NCI-H2227 (cell line): ENCODE measurements at regions not wholly inside any gene's neighbourhood (a gene's known extent, or its start where the extent isn't known, plus 50 kb on each side); places are given as distances from the start of the nearest gene placed in this dataset.

Source experiments
- DNase-seq: peaks from one replicate; lab custom pipeline; 2025; ENCODE audit not compliant: unreplicated experiment; lab: John Stamatoyannopoulos, UW

DNA sequence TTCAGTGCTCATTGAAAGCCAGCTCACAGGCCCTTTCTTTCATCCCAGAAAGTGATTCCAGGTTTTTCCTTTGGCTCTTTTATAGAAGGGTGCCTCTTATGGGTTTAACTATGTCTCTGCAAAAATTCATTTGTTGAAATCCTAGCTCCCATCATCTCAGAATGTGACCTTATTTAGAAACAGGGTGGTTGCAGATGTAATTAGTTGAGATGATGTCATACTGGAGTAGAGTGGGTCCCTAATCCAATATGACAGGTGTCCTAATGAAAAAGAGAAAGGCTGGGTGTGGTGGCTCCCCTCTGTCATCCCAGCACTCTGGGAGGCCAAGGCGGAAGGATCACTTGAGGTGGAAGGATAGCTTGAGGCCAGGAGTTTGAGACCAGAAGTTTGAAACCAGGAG lies 64.2 kb upstream of the FAM20A start:
- no peak for DNase-seq

DNA sequence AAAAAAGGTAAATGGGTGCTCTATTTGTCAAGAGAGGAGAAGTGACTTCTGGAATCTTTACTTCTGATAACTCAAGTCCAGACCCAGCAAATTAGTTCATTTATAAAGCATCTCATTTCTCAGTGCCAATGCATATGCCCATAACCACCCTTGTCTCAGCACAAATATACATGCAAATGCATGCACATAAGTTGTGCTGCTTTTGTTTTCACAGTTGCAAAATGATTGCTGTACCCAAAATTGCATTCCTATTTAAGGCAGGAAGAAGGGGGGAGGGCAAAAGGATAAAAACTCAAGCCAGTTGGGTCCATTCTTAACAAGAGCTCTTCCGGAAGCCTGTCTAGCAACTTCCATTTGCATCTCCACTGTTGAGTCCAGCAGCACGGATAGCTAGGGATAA lies 61.3 kb upstream of the FAM20A start:
- no peak for DNase-seq

DNA sequence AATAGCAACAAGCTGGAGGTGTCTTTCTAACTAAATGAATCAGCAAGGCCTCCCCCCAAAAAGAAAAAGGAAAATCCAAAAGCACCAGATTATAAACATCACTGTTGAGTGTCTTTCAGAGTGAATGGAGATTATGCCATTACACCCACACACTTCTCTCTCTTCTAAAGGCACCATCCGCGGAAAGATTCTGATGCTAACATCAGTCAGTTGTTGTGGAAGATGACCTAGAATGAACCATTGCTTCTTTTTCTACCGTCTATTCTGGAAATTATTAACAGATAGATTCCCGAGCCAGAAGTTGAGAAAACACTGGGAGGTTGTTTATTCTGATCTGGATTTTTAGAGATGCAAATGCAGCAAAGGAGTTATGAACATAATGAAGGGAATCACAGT lies 60.9 kb upstream of the FAM20A start:
- DNase-seq = no peak

DNA sequence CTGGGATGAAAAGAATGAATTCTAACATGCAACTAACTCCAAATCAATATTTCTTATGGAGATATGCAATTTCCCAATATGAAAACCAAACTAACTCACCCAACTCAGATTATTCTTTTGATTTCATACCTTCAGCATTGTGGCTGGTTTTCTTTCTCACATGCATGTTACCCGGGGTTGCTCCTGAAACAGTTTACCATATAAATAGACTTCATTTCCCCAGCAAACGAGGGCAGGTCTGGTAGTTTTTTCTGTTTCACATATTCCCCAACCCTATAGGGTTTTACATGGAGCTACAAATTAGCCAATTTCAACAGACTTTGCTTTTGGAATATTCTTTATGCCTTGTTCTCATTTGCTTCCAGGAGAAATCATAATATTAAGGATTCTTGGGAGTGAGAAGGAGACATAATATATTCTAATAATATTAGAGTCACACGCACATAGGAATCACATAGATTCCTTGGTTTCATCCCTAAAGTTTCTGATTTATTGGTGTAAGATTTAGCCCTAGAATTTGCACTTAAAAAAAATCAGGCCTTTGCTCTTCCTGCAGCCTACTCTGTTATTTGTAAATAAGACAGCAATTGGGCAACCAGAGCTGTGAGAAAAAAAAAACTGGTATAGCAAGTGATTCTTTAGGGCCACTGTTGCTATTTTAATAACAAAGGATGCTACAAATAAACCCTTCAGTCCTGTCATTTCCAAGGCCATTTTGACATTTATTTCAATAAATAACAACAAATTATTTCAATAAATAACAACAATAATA lies 60.3 kb upstream of the FAM20A start:
- no peak for DNase-seq

DNA sequence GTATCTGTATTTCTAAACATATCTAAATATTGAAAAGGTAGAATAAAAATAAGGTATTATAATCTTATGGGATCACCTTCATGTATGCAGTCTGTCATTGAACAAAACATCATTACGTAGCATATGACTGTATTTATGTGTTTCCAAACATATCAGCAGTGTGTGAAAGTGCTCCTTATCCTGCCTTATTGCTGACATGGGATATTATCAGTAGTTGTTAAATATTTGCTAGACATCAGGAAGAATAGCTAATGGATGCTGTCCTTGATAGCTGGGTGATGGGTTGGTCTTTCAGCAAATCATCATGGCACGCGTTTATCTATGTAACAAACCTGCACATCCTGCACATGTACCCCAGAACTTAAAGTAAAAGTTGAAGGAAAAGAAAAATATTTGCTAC lies 59.1 kb upstream of the FAM20A start:
- DNase-seq = no peak

DNA sequence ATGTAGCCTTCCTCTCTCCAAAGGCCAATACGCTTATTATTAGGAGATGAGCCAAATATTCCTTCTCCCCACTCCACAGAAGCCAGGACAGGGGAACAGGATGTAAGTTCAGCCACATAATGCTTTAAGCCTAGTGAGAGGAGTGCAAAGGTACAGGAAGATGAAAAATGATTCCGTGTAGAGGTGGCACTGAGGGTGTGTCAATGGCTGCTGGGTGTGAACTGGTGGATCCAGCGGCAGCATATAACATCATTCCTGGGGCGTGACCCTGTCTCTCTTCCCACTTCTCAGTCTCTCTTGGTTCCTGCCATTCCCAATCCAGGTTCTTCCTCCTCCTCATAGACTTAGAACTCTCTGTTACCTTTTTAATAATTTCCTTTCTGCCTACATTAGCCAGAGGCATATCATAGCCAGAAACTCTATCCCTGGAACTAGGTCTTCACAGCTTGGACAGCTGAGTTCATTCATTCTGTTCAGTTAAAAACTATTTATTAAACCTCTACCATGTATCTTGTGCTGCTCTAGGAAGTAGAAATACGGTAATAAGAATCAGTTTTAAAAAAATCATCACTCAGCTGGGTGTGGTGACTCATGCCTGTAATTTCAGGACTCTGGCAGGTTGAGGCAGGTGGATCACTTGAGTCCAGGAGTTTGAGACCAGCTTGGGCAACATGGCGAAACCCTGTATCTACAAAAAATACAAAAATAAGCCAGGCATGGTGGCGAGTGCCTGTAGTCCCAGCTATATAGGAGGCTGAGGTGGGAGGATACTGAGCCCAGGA lies 58.0 kb upstream of the FAM20A start:
- DNase-seq = no peak

DNA sequence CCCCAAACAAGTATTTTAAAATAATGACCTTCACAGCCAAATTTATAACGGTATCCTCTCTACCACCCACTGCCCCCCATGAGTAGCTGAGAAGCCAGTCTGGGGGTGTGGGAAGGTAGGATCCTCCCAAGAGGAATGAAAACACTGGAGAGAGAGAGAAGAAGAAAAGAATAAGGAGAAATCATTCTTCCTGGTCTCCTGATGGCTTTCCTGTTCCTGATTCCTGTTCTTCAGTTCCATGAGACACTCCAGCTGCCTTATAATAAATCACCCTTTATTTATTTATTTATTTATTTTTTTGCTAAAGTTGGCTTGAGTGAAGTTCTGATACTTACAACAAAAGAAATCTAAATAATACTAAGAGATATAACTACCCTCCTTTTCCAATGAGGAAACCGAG lies 56.4 kb upstream of the FAM20A start:
- no peak for DNase-seq

DNA sequence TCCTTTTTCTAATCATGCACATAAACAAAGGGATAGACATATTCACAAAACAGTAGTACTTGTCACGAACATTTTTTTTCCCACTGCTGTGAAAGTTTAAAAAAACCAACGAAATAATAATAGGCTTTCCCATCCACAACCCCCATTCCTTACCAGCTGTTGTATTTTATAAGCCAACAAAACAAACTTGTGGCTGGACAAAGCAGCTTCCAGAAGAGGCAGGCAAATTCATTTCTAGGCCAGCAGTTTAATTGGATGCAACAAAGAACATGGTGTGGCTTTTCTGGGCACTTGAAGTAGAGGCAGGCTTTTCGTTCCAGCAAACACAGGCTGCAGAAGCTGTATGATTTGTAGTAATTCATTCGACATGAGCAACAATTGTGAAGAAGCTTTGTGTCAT lies 56.0 kb upstream of the FAM20A start:
- no peak for DNase-seq

DNA sequence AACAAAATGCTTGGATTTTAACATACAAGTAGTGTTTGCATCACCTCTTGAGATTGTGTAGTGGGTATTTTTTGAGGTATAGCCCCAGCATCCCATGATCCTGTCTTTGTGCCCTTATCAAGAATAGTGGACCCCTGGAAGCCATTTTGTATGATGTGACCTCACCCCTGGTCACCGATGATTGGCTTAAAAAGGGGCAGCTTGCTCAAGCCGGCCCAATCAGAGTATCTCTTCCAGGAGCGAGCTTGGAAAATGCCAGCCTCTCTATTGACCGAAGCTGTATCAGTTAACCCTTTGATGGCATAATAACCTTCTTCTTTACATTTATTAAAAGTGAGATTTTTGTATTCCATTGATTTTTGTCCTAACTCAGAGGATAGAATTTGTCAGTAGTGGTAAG lies 55.5 kb upstream of the FAM20A start:
- DNase-seq = no peak
